ENCODE measurements at regions not wholly inside any gene's neighbourhood (a gene's known extent, or its start where the extent isn't known, plus 50 kb on each side); places are given as distances from the start of the nearest gene placed in this dataset.

DNA sequence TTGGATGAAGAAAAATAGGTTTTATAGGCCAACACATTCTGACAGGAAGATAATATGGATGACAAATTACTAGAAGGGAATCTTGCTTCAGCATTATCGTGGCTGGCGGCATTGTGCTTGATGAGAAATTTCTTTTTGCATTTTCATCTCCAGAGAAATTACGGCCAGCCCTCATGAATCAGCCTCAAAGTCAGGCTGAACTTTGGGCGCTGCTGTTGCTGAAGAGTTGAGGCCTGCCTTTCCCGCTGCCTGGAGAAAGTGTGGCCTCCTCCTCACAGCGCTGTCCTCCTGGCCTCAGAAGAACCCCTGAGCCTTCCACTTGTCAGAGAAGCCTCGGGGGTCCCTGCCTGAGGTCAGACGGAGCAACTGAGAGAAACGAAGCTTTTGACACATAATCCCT, 272.4 kb upstream of the KCNIP4 start:
- DNase-seq (ENCODE audit: extremely low read depth in 1 of 2, low read depth in 1 of 2) = no peak

- no peak for DNase-seq (ENCODE audit: extremely low read depth in 1 of 2, low read depth in 1 of 2)
Measured at GRCh38 chr4:22217480-22217879, 268.9 kb upstream of the KCNIP4 start.

DNA sequence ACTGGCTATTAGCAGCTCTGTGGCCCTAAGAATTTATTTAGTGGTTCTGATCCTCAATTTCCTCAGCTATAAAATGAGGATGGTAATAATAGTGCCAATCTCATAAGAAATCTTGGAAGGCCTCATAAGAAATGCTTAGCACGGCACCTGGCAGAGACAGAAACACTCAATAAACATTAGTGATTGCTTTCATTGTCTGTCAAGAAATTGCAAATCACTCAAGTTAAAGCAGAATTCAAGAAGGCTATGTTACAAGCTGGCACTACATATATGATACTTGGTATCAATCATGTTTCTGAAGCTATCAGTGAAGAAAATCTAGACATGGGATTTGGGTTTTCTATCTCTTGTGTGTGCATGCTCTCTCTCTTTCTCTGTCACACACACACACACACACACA, 267.7 kb upstream of the KCNIP4 start:
- no peak for DNase-seq (ENCODE audit: extremely low read depth in 1 of 2, low read depth in 1 of 2)

DNA sequence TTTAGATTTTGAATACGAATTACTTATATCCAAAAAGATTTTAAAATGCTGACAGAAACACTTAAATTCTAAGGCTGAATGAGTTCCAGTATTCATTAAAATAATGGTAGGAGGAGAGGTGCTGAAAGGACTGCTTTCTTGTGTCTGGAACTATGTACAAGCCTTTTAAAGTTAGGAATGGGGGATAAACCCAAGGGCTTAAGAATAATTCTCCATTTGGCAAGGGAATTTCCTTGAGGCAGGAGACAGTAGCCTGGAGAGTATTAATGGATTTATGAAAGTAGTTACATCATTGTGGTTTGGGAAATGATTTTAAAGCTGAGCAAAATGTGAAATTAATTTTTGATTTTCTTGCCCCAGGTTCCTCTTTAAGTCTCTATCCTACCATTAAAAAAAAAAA, 266.5 kb upstream of the KCNIP4 start:
- no peak for DNase-seq (ENCODE audit: extremely low read depth in 1 of 2, low read depth in 1 of 2)

- DNase-seq (ENCODE audit: extremely low read depth in 1 of 2, low read depth in 1 of 2) = no peak
Measured at GRCh38 chr4:22203711-22204011, 255.1 kb upstream of the KCNIP4 start.

- no peak for DNase-seq (ENCODE audit: extremely low read depth in 1 of 2, low read depth in 1 of 2)
Measured at GRCh38 chr4:22202975-22203710, 254.6 kb upstream of the KCNIP4 start.

DNA sequence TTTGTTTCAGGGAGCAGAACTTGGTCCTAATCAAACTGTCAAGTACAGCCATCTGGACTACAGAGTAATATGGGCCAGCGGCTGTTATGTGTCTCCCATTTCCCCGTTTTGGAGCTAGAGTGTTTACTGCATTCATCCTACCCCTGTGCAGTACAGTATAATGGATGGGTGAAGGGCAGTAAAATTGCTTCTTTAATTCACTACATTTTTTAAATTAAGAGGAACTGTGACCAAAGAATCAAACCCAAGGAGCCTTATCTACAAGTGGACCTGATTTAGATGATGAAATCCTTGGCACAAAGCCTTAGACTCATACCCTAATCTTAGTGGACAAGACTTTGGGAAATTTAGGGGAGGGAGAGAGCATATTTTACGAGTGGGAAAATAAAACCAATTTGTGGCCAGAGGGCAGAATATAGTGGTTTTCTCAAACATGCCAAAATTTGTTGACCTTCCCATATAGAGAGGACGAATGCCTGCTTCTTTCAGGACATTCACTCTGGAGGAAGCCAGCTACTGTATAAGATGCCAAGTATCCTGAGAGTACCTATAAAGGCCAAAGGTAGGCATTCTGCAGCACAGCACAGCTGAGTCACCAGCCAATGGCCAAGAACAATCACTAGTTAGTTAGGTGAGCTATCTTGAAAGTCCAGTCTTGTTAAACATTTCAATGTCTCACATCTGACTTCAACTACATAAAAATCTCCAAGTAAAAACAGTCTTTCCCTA, 253.8 kb upstream of the KCNIP4 start:
- no peak for DNase-seq (ENCODE audit: extremely low read depth in 1 of 2, low read depth in 1 of 2)

DNA sequence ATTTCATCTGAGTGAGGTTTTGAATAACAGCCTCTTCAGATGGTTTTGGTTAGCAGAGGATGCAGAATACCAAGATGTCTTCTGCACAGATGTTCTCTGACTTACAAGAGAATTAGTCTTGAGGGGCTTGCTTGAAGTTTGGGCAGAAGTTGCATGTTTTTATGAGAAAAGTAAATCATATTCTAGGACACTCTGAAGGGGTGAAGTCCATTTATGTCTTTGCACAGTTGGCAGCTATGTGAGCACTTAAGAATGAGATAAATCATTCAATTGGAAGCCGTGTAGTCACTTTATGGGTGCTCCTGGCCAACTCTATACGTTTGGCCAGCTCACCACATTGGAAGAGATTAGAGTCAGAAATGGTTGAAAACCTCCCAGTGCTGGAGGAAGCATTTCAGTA, 252.7 kb upstream of the KCNIP4 start:
- no peak for DNase-seq (ENCODE audit: extremely low read depth in 1 of 2, low read depth in 1 of 2)

GRCh38 chr4:22196551-22196950, 248.0 kb upstream of the KCNIP4 start:
- DNase-seq (ENCODE audit: extremely low read depth in 1 of 2, low read depth in 1 of 2) = no peak

DNA sequence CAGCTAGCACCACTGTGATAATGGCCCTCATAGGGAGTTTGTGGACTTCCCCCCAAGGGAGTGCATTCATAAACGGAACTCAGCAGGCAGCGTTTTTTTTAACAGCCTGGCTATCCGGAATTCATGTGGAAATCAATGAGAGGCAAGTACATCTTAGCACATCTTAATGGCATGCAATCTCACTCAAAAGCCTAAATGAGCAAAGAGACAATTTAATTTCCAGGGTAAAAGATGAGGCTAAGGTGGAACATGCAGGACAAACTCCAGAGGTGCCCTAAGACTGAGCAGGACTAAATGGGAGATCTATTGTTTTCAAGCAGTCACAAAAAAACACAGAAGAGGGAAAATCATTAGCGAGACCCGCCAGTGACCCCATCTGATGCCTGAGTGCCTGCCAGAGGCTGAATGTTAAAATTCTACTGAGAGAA, 243.5 kb upstream of the KCNIP4 start:
- no peak for DNase-seq (ENCODE audit: extremely low read depth in 1 of 2, low read depth in 1 of 2)

DNA sequence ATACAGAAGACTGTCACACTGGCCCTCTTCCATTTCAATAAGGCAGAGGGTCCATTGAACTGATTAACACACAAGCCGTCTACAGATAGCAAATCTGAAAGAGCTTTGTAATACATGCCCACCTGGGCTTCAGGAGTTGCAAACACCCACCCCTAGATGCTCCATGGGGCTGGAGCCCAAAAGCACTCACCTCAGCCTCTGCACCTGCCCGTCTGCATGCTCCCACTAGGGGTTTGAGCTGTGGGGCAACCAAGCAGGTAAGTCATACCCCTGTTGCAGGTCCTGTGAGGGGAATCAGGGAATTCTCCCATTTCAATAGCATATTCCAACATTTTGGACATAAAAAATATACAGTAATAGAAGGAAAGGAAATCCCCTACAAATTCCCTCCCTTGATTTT, 243.0 kb upstream of the KCNIP4 start:
- no peak for DNase-seq (ENCODE audit: extremely low read depth in 1 of 2, low read depth in 1 of 2)

DNA sequence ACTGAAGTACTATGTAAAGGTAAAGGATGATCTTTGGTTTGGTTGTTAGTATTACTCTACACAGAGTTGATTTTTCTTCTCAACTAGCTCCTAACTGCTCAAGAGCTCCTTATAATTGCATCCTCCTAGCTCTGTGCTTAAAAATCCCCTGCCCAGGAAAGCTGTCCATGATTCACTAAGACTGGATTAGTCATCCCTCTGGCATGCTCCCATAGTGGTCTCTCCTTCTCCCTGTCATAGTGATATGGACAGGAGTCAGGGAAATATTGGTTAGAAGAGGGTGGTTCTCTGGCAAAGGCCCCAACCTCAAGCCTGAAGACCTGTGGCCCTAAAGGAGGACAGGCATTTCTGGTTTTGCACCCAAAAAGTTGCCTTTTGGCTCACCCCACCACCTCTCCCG, 242.3 kb upstream of the KCNIP4 start:
- DNase-seq (ENCODE audit: extremely low read depth in 1 of 2, low read depth in 1 of 2) = no peak

GRCh38 chr4:22187203-22187820, 238.7 kb upstream of the KCNIP4 start:
- DNase-seq (ENCODE audit: extremely low read depth in 1 of 2, low read depth in 1 of 2) = no peak

- no peak for DNase-seq (ENCODE audit: extremely low read depth in 1 of 2, low read depth in 1 of 2)
Measured at GRCh38 chr4:22181736-22182135, 233.2 kb upstream of the KCNIP4 start.

- no peak for DNase-seq (ENCODE audit: extremely low read depth in 1 of 2, low read depth in 1 of 2)
Measured at GRCh38 chr4:22179124-22179874, 230.7 kb upstream of the KCNIP4 start.

- DNase-seq (ENCODE audit: extremely low read depth in 1 of 2, low read depth in 1 of 2) = no peak
Measured at GRCh38 chr4:22174640-22175039, 226.1 kb upstream of the KCNIP4 start.

- no peak for DNase-seq (ENCODE audit: extremely low read depth in 1 of 2, low read depth in 1 of 2)
Measured at GRCh38 chr4:22170353-22170752, 221.8 kb upstream of the KCNIP4 start.

GRCh38 chr4:22167201-22167600, 218.6 kb upstream of the KCNIP4 start:
- no peak for DNase-seq (ENCODE audit: extremely low read depth in 1 of 2, low read depth in 1 of 2)

- DNase-seq (ENCODE audit: extremely low read depth in 1 of 2, low read depth in 1 of 2) = no peak
Measured at GRCh38 chr4:22162454-22162853, 213.9 kb upstream of the KCNIP4 start.

DNA sequence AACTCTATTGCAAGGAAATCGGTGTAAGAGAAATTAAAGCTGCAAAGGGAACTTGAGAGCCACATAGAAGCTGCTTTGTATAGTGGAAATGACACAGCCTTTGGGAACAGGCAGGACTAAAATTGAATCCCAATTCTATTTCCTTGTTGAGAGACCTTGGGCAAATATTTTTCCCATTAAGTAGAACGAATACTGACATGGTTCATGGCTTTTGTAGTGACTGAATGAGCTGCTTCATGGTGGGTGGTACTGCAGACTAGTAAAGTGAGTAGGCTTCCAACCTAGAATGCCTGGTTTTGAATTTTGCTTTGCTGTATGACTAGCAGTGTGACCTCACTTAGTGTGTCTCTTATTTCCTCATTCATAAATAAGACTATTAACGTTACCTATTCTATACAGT, 182.2 kb upstream of the KCNIP4 start:
- no peak for DNase-seq (ENCODE audit: extremely low read depth in 1 of 2, low read depth in 1 of 2)

DNA sequence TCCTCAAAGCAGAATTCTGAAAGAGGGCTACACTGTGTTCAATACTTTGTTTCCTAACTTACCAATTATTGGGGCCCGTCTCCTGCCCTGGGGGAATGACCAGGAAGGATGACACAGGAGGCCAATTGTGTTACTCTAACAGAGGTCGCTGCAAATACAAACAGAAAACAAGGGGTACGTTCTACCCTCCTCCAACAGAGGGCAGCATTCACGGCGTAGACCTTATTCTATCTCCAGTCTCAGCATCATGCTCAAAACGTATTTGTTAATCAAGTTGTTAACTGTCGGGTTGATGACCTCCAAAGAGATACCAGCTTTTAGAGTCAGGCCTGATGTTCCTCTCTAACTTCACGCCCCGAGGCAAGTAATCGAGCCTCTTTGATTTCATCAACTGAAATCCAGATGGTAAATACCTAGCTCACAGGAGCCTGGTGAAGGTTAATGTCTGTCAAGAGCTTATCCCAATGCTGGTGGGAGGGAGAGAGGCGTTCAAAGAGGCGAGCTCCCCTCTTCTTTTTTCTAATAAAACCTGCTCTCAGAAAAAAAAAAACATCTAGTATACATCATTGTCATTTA, 181.0 kb upstream of the KCNIP4 start:
- no peak for DNase-seq (ENCODE audit: extremely low read depth in 1 of 2, low read depth in 1 of 2)
